ENCODE measurements at regions not wholly inside any gene's neighbourhood (a gene's known extent, or its start where the extent isn't known, plus 50 kb on each side); places are given as distances from the start of the nearest gene placed in this dataset.
"Not testable (repeated sequence)": the region's sequence is repeated elsewhere in the genome, so short reads cannot be mapped to it uniquely, and the experiment has no call there.

GRCh38 chr6:98384801-98385200 is 449.6 kb upstream of the POU3F2 start:
- Histone ChIP-seq H3K27ac (ENCODE audit: low read depth, low read length) (no peak overlapping the region), H3K4me3 (ENCODE audit: low read depth, low read length) (no peak overlapping the region), H2AFZ (ENCODE audit: low read length, unreplicated experiment) (no peak overlapping the region), H3K36me3 (ENCODE audit: insufficient read depth, low read length) (no peaks in the 10 kb centered on the region), H3K79me2 (ENCODE audit: control insufficient read depth, insufficient read depth, low read length, unreplicated experiment) (no peaks in the 10 kb centered on the region), H3K4me1 (ENCODE audit: control insufficient read depth, insufficient read depth, low read length, unreplicated experiment) (no peaks in the 10 kb centered on the region), H3K27me3 (ENCODE audit: insufficient read depth, low read length) (no peaks in the 10 kb centered on the region)

DNA sequence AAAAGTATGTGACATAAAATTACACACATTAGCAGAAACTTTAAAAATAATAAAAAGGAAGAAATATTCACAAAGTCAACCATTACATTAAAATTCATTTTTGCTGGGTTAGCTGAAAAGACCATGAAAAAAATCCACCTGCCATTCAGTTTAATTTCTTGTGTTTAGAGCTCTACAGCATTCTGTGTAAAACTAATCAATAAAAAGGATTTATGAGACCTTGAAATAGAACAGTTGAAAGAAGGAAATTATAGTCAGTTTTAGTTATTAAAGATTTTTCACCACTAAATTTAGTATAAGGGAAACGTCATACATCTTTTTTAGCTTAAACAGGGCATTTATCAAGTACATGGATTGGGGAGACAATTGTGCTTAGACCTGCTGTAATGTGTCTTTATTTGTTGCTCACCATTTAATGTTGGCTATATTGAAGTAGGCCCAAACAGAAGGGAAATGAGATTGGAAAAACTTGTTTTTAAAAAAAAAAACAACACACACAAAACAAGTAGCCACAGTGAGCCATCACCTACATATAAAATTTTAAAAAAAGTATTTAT is 438.7 kb upstream of the POU3F2 start:
- no peaks in the 10 kb centered on the region for H3K27me3 ChIP-seq (ENCODE audit: insufficient read depth, low read length)

DNA sequence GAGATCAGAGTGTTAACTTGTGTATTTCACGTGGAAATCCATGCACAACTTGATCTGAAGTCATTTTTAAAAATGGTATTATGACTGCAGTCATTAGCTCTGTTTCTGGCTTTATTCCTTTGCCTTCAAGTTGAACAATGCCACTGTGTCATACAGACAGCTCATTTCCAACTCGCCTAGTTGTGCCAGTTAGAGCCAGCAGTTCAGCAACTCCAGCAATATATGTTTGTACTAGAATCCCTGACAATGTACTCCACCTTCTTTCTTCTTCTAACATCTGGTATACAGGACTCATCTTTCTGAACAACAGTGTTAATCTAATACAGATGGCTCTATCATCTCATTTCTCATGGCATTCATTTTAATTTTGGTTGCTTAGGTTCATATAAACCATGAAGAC is 418.3 kb upstream of the POU3F2 start:
- Histone ChIP-seq H3K36me3 (ENCODE audit: insufficient read depth, low read length) (no peaks in the 10 kb centered on the region), H3K4me1 (ENCODE audit: control insufficient read depth, insufficient read depth, low read length, unreplicated experiment) (no peaks in the 10 kb centered on the region), H3K27me3 (ENCODE audit: insufficient read depth, low read length) (no peaks in the 10 kb centered on the region), H3K27ac (ENCODE audit: low read depth, low read length) (no peak overlapping the region), H2AFZ (ENCODE audit: low read length, unreplicated experiment) (no peak overlapping the region), H3K79me2 (ENCODE audit: control insufficient read depth, insufficient read depth, low read length, unreplicated experiment) (no peaks in the 10 kb centered on the region), H3K4me3 (ENCODE audit: low read depth, low read length) (no peak overlapping the region)

More for the DNA sequence above, 438.7 kb upstream of the POU3F2 start:
- Histone ChIP-seq H3K4me1 (ENCODE audit: control insufficient read depth, insufficient read depth, low read length, unreplicated experiment) (no peaks in the 10 kb centered on the region), H3K27ac (ENCODE audit: low read depth, low read length) (no peak overlapping the region), H2AFZ (ENCODE audit: low read length, unreplicated experiment) (no peak overlapping the region), H3K79me2 (ENCODE audit: control insufficient read depth, insufficient read depth, low read length, unreplicated experiment) (no peaks in the 10 kb centered on the region), H3K36me3 (ENCODE audit: insufficient read depth, low read length) (no peaks in the 10 kb centered on the region), H3K4me3 (ENCODE audit: low read depth, low read length) (no peak overlapping the region)

DNA sequence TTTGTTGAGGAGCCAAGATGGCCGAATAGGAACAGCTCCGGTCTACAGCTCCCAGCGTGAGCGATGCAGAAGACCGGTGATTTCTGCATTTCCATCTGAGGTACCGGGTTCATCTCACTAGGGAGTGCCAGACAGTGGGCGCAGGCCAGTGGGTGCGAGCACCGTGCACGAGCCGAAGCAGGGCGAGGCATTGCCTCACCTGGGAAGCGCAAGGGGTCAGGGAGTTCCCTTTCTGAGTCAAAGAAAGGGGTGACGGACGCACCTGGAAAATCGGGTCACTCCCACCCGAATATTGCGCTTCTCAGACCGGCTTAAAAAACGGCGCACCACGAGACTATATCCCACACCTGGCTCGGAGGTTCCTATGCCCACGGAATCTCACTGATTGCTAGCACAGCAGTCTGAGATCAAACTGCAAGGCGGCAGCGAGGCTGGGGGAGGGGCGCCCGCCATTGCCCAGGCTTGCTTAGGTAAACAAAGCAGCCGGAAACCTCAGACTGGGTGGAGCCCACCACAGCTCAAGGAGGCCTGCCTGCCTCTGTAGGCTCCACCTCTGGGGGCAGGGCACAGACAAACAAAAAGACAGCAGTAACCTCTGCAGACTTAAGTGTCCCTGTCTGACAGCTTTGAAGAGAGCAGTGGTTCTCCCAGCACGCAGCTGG is 417.7 kb upstream of the POU3F2 start:
- not testable (repeated sequence) for H3K27ac ChIP-seq (ENCODE audit: low read depth, low read length); H3K79me2 ChIP-seq (ENCODE audit: control insufficient read depth, insufficient read depth, low read length, unreplicated experiment); H2AFZ ChIP-seq (ENCODE audit: low read length, unreplicated experiment); H3K27me3 ChIP-seq (ENCODE audit: insufficient read depth, low read length); H3K4me3 ChIP-seq (ENCODE audit: low read depth, low read length); H3K36me3 ChIP-seq (ENCODE audit: insufficient read depth, low read length); H3K4me1 ChIP-seq (ENCODE audit: control insufficient read depth, insufficient read depth, low read length, unreplicated experiment)

DNA sequence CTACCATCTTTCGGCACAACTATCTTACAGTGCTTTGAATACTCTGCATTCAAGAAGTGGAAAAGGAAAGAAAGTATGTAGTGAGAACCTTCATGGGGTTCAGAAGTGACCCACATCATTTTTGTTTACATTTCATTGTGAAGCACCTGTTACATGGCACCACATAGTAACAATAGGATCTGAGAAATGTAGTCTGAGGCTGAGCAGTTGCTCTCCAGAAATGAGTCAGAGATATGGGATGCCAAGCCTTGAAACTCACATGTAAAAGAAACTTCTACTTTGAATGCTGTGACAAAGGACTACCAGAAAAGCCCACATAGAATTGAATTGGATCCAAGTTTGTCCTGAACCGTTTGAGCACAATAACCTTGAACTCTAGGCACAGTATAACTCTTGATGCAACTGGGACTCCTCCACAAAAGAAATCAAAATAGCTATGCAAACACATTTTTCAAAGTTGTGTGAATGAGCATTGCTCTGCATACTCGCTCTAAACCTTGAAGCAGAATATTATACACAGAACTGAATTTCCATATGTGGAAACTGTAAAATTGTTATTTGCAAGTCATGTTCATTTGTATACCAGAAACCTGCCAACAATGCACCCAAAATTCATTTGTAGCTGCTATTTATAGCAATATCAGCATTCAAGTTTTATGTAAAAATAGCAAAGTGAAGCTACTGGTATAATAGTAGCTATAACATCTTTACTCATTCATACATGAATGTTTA is 400.9 kb upstream of the POU3F2 start:
- H3K79me2 ChIP-seq (ENCODE audit: control insufficient read depth, insufficient read depth, low read length, unreplicated experiment) = no peaks in the 10 kb centered on the region
- H3K27ac ChIP-seq (ENCODE audit: low read depth, low read length) = no peak overlapping the region
- H3K4me3 ChIP-seq (ENCODE audit: low read depth, low read length) = no peak overlapping the region
- no peaks in the 10 kb centered on the region for H3K4me1 ChIP-seq (ENCODE audit: control insufficient read depth, insufficient read depth, low read length, unreplicated experiment)
- H2AFZ ChIP-seq (ENCODE audit: low read length, unreplicated experiment) = no peak overlapping the region
- no peaks in the 10 kb centered on the region for H3K27me3 ChIP-seq (ENCODE audit: insufficient read depth, low read length)
- no peaks in the 10 kb centered on the region for H3K36me3 ChIP-seq (ENCODE audit: insufficient read depth, low read length)

- H3K4me3 ChIP-seq (ENCODE audit: low read depth, low read length) = no peak overlapping the region
- H3K27me3 ChIP-seq (ENCODE audit: insufficient read depth, low read length) = no peaks in the 10 kb centered on the region
- no peak overlapping the region for H3K27ac ChIP-seq (ENCODE audit: low read depth, low read length)
- H3K79me2 ChIP-seq (ENCODE audit: control insufficient read depth, insufficient read depth, low read length, unreplicated experiment) = no peaks in the 10 kb centered on the region
- no peaks in the 10 kb centered on the region for H3K4me1 ChIP-seq (ENCODE audit: control insufficient read depth, insufficient read depth, low read length, unreplicated experiment)
- H2AFZ ChIP-seq (ENCODE audit: low read length, unreplicated experiment) = no peak overlapping the region
- no peaks in the 10 kb centered on the region for H3K36me3 ChIP-seq (ENCODE audit: insufficient read depth, low read length)
These were observed 390.7 kb upstream of the POU3F2 start for GRCh38 chr6:98443633-98444032.

DNA sequence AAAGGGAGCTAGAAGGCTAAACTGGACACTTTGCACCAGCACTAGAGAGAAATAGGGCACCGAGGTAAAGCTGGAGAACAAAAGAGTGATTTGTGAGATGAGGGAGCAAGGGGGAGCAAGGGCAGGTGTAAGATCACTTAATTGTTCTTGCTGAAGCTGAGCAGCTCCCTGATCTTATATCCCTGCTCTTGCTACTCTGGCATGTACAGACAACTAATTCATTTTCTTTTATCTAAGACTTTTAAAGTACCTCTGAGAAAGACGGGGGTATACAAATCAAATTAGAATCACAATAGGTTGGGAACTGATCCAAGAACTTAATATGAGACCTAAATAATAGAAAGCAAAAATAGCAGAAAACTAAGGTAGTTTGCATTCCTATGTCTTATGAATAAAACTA is 381.7 kb upstream of the POU3F2 start:
- Histone ChIP-seq H3K27ac (ENCODE audit: low read depth, low read length) (no peak overlapping the region), H3K4me1 (ENCODE audit: control insufficient read depth, insufficient read depth, low read length, unreplicated experiment) (no peaks in the 10 kb centered on the region), H3K79me2 (ENCODE audit: control insufficient read depth, insufficient read depth, low read length, unreplicated experiment) (no peaks in the 10 kb centered on the region), H3K27me3 (ENCODE audit: insufficient read depth, low read length) (no peaks in the 10 kb centered on the region), H2AFZ (ENCODE audit: low read length, unreplicated experiment) (no peak overlapping the region), H3K36me3 (ENCODE audit: insufficient read depth, low read length) (no peaks in the 10 kb centered on the region), H3K4me3 (ENCODE audit: low read depth, low read length) (no peak overlapping the region)

DNA sequence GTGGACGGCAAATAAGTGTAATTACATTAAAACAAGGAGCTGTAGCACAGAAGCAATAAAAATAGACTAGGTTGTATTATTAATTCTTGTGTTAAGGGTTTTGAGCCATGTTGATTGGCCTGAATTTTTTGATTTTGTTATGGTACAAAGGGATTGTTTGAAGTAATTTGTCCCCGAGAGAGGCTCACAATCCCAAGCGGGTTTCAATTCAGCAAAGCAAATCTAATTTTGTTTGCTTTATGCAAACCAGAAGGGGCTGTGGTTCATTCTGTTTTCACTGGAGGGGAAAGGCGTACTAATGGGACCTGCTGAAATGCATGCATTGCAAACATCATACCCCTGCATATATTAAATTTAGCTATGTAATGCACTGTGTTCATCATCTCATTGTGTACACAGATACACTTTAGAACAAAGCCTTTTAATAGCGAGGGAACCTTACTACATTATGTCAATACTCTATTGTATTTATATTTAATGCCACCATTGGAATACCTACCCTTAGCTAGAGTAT is 379.5 kb upstream of the POU3F2 start:
- Histone ChIP-seq H3K36me3 (ENCODE audit: insufficient read depth, low read length) (no peaks in the 10 kb centered on the region), H3K4me1 (ENCODE audit: control insufficient read depth, insufficient read depth, low read length, unreplicated experiment) (no peaks in the 10 kb centered on the region), H3K27ac (ENCODE audit: low read depth, low read length) (no peak overlapping the region), H3K4me3 (ENCODE audit: low read depth, low read length) (no peak overlapping the region), H3K27me3 (ENCODE audit: insufficient read depth, low read length) (no peaks in the 10 kb centered on the region), H2AFZ (ENCODE audit: low read length, unreplicated experiment) (no peak overlapping the region), H3K79me2 (ENCODE audit: control insufficient read depth, insufficient read depth, low read length, unreplicated experiment) (no peaks in the 10 kb centered on the region)

DNA sequence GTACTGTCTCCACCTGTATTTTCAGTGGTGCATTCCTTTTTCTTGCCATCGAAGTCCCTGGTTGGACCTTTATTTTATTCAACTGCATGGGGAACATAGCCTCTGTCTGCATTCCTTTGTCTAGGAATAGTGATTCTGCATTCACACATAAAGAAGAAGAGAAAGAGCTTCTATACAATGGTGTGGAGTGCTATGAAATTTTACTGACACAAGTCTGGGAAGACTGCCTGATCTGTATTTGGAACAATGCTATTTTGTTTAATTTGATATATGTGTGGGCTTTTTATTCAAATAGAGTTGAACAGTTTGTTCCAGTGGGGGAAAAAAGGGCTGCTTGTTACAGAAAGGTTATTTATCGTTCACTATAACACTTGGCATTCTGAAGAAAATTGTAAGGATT is 375.7 kb upstream of the POU3F2 start:
- no peaks in the 10 kb centered on the region for H3K4me1 ChIP-seq (ENCODE audit: control insufficient read depth, insufficient read depth, low read length, unreplicated experiment)

GRCh38 chr6:98463038-98464000 is 371.1 kb upstream of the POU3F2 start:
- no peaks in the 10 kb centered on the region for H3K79me2 ChIP-seq (ENCODE audit: control insufficient read depth, insufficient read depth, low read length, unreplicated experiment)
- H3K27ac ChIP-seq (ENCODE audit: low read depth, low read length) = no peak overlapping the region
- H3K27me3 ChIP-seq (ENCODE audit: insufficient read depth, low read length) = no peaks in the 10 kb centered on the region
- H3K4me3 ChIP-seq (ENCODE audit: low read depth, low read length) = no peak overlapping the region
- no peaks in the 10 kb centered on the region for H3K36me3 ChIP-seq (ENCODE audit: insufficient read depth, low read length)
- H3K4me1 ChIP-seq (ENCODE audit: control insufficient read depth, insufficient read depth, low read length, unreplicated experiment) = no peaks in the 10 kb centered on the region
- H2AFZ ChIP-seq (ENCODE audit: low read length, unreplicated experiment) = no peak overlapping the region

More for the DNA sequence above, 375.7 kb upstream of the POU3F2 start:
- Histone ChIP-seq H3K27me3 (ENCODE audit: insufficient read depth, low read length) (no peaks in the 10 kb centered on the region), H3K36me3 (ENCODE audit: insufficient read depth, low read length) (no peaks in the 10 kb centered on the region), H3K4me3 (ENCODE audit: low read depth, low read length) (no peak overlapping the region), H3K27ac (ENCODE audit: low read depth, low read length) (no peak overlapping the region), H2AFZ (ENCODE audit: low read length, unreplicated experiment) (no peak overlapping the region), H3K79me2 (ENCODE audit: control insufficient read depth, insufficient read depth, low read length, unreplicated experiment) (no peaks in the 10 kb centered on the region)

Measured in ACC112 (cell line).